ENCODE measurements at regions not wholly inside any gene's neighbourhood (a gene's known extent, or its start where the extent isn't known, plus 50 kb on each side); places are given as distances from the start of the nearest gene placed in this dataset.
"Not testable (repeated sequence)": the region's sequence is repeated elsewhere in the genome, so short reads cannot be mapped to it uniquely, and the experiment has no call there.

GRCh38 chr6:47180633-47181032 is 129.1 kb downstream of the TNFRSF21 start:
- Histone ChIP-seq H3K9me3 (ENCODE audit: low read length) (no peaks in the 10 kb centered on the region), H3K36me3 (ENCODE audit: insufficient read depth, low read length) (no peaks in the 10 kb centered on the region), H3K4me3 (ENCODE audit: low read length) (no peak overlapping the region), H2AFZ (ENCODE audit: low read depth, low read length) (no peak overlapping the region), H3K27me3 (ENCODE audit: insufficient read depth, low read length) (no peaks in the 10 kb centered on the region), H3K4me1 (ENCODE audit: insufficient read depth, low read length) (no peaks in the 10 kb centered on the region)

DNA sequence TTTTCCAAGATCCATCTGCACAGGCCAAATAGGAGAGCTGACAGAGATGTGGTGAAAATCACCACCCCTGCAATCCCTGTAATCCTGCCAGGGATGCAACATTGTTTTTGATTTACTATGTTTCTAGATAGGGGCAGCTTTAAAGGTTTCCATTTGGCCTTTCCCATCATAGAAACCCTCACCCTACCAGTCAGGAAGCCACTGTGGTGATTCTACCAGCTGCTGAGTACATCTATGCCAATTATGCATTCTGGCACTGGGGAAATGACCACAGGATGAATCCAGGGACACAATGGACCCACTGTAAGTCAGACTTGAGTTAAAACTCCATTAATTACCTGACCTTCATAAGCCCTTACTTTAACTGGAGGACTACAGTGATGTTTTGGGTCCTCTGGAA is 130.4 kb downstream of the TNFRSF21 start:
- H3K36me3 ChIP-seq (ENCODE audit: insufficient read depth, low read length), result no peaks in the 10 kb centered on the region
- no peak overlapping the region for H2AFZ ChIP-seq (ENCODE audit: low read depth, low read length)
- no peaks in the 10 kb centered on the region for H3K9me3 ChIP-seq (ENCODE audit: low read length)
- H3K4me3 ChIP-seq (ENCODE audit: low read length), result no peak overlapping the region
- no peaks in the 10 kb centered on the region for H3K4me1 ChIP-seq (ENCODE audit: insufficient read depth, low read length)
- H3K27me3 ChIP-seq (ENCODE audit: insufficient read depth, low read length), result no peaks in the 10 kb centered on the region

- no peak overlapping the region for H3K4me3 ChIP-seq (ENCODE audit: low read length)
- H3K27me3 ChIP-seq (ENCODE audit: insufficient read depth, low read length), result no peaks in the 10 kb centered on the region
These were observed 133.5 kb upstream of the ADGRF1 start for GRCh38 chr6:47175656-47176055.

GRCh38 chr6:47174502-47175023 is 132.4 kb upstream of the ADGRF1 start:
- H3K4me3 ChIP-seq (ENCODE audit: low read length), result no peak overlapping the region
- H3K9me3 ChIP-seq (ENCODE audit: low read length), result no peaks in the 10 kb centered on the region
- H3K36me3 ChIP-seq (ENCODE audit: insufficient read depth, low read length), result no peaks in the 10 kb centered on the region
- H3K4me1 ChIP-seq (ENCODE audit: insufficient read depth, low read length), result no peaks in the 10 kb centered on the region
- H3K27me3 ChIP-seq (ENCODE audit: insufficient read depth, low read length), result no peaks in the 10 kb centered on the region
- H2AFZ ChIP-seq (ENCODE audit: low read depth, low read length), result no peak overlapping the region

More at GRCh38 chr6:47175656-47176055, 133.5 kb upstream of the ADGRF1 start:
- H3K36me3 ChIP-seq (ENCODE audit: insufficient read depth, low read length), result no peaks in the 10 kb centered on the region
- no peak overlapping the region for H2AFZ ChIP-seq (ENCODE audit: low read depth, low read length)
- H3K9me3 ChIP-seq (ENCODE audit: low read length), result no peaks in the 10 kb centered on the region
- H3K4me1 ChIP-seq (ENCODE audit: insufficient read depth, low read length), result no peaks in the 10 kb centered on the region

GRCh38 chr6:47174063-47174462 is 131.9 kb upstream of the ADGRF1 start:
- not testable (repeated sequence) for H3K4me1 ChIP-seq (ENCODE audit: insufficient read depth, low read length); H2AFZ ChIP-seq (ENCODE audit: low read depth, low read length); H3K4me3 ChIP-seq (ENCODE audit: low read length); H3K36me3 ChIP-seq (ENCODE audit: insufficient read depth, low read length); H3K27me3 ChIP-seq (ENCODE audit: insufficient read depth, low read length); H3K9me3 ChIP-seq (ENCODE audit: low read length)

DNA sequence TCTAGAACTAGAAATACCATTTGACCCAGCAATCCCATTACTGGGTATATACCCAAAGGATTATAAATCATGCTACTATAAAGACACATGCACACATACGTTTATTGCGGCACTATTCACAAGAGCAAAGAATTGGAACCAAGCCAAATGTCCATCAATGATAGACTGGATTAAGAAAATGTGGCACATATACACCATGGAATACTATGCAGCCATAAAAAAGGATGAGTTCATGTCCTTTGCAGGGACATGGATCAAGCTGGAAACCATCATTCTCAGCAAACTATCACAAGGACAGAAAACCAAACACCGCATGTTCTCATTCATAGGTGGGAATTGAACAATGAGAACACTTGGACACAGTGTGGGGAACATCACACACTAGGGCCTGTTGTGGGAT is 131.0 kb upstream of the ADGRF1 start:
- not testable (repeated sequence) for H3K36me3 ChIP-seq (ENCODE audit: insufficient read depth, low read length); H3K9me3 ChIP-seq (ENCODE audit: low read length); H3K4me1 ChIP-seq (ENCODE audit: insufficient read depth, low read length); H2AFZ ChIP-seq (ENCODE audit: low read depth, low read length); H3K27me3 ChIP-seq (ENCODE audit: insufficient read depth, low read length); H3K4me3 ChIP-seq (ENCODE audit: low read length)

GRCh38 chr6:47170617-47170947 is 128.4 kb upstream of the ADGRF1 start:
- H3K4me1 ChIP-seq (ENCODE audit: insufficient read depth, low read length), result no peaks in the 10 kb centered on the region
- no peaks in the 10 kb centered on the region for H3K9me3 ChIP-seq (ENCODE audit: low read length)
- H3K27me3 ChIP-seq (ENCODE audit: insufficient read depth, low read length), result peaks cover 2% of the 10 kb centered on the region
- no peak overlapping the region for H2AFZ ChIP-seq (ENCODE audit: low read depth, low read length)
- H3K36me3 ChIP-seq (ENCODE audit: insufficient read depth, low read length), result no peaks in the 10 kb centered on the region
- H3K4me3 ChIP-seq (ENCODE audit: low read length), result no peak overlapping the region

- no peaks in the 10 kb centered on the region for H3K9me3 ChIP-seq (ENCODE audit: low read length)
- no peak overlapping the region for H2AFZ ChIP-seq (ENCODE audit: low read depth, low read length)
- no peaks in the 10 kb centered on the region for H3K4me1 ChIP-seq (ENCODE audit: insufficient read depth, low read length)
- H3K27me3 ChIP-seq (ENCODE audit: insufficient read depth, low read length), result peaks cover 2% of the 10 kb centered on the region
- no peaks in the 10 kb centered on the region for H3K36me3 ChIP-seq (ENCODE audit: insufficient read depth, low read length)
- no peak overlapping the region for H3K4me3 ChIP-seq (ENCODE audit: low read length)
These were observed 127.9 kb upstream of the ADGRF1 start for GRCh38 chr6:47169785-47170616.

DNA sequence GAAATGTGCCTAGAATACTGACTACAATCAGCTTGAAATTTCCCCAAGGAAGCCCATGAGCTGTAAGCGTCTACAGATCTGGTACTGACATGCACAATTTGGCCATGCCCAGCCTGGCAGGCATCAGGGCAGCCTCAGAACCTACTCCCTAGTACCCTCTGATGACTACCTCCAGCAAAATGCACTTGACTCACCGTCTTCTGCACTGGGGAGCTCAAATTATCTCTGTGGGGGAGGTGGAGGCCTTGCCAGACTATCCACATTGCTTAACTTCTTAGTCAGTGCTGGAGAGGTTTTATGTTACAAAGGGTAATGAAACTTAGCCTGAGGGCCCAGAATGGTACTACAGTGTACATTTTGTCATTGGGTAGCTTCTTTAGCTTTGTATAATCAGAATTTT is 126.0 kb upstream of the ADGRF1 start:
- Histone ChIP-seq H2AFZ (ENCODE audit: low read depth, low read length) (no peak overlapping the region), H3K9me3 (ENCODE audit: low read length) (no peaks in the 10 kb centered on the region), H3K36me3 (ENCODE audit: insufficient read depth, low read length) (no peaks in the 10 kb centered on the region), H3K4me3 (ENCODE audit: low read length) (no peak overlapping the region), H3K27me3 (ENCODE audit: insufficient read depth, low read length) (peaks cover 2% of the 10 kb centered on the region), H3K4me1 (ENCODE audit: insufficient read depth, low read length) (no peaks in the 10 kb centered on the region)

DNA sequence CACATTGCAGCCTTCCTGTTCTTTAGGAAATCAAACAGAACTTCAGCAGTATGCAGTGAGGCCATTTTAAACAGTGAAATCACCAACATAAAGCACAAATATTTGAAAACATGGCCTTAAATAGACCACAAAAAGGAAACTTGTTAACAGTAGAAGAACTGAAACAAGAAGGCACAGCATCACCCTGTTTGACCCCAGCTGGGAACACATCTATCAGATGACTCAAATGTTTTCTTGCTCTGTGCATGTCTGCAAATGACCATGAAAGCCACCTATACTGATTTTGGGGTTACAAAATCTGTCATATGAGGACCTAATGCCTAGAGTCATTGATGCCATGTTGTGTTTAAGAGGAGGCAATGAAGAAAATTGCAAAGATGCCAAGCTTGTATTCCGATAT is 123.8 kb upstream of the ADGRF1 start:
- Histone ChIP-seq H3K36me3 (ENCODE audit: insufficient read depth, low read length) (no peaks in the 10 kb centered on the region), H2AFZ (ENCODE audit: low read depth, low read length) (no peak overlapping the region), H3K9me3 (ENCODE audit: low read length) (no peaks in the 10 kb centered on the region), H3K27me3 (ENCODE audit: insufficient read depth, low read length) (peaks cover 2% of the 10 kb centered on the region), H3K4me1 (ENCODE audit: insufficient read depth, low read length) (no peaks in the 10 kb centered on the region), H3K4me3 (ENCODE audit: low read length) (no peak overlapping the region)

DNA sequence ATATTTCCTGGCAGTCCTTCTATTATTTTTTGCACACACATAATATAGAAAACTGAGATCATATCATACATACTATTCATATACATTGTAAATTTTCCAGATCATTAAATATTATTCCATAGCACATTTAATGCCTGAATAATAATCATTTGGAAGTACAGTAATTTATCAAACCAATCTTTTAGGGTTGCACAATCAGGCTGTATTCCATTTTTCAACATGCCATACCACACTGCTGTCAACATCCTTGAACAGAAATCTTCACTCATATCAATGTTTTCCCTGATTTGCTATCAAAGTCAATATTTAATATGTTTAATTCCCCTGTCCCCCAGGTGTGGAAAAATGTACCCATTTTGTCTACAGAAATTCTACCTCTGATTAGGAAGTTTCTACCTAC is 122.7 kb upstream of the ADGRF1 start:
- Histone ChIP-seq H3K4me1 (ENCODE audit: insufficient read depth, low read length) (no peaks in the 10 kb centered on the region), H3K36me3 (ENCODE audit: insufficient read depth, low read length) (no peaks in the 10 kb centered on the region), H3K9me3 (ENCODE audit: low read length) (no peaks in the 10 kb centered on the region), H2AFZ (ENCODE audit: low read depth, low read length) (no peak overlapping the region), H3K4me3 (ENCODE audit: low read length) (no peak overlapping the region), H3K27me3 (ENCODE audit: insufficient read depth, low read length) (peaks cover 2% of the 10 kb centered on the region)

DNA sequence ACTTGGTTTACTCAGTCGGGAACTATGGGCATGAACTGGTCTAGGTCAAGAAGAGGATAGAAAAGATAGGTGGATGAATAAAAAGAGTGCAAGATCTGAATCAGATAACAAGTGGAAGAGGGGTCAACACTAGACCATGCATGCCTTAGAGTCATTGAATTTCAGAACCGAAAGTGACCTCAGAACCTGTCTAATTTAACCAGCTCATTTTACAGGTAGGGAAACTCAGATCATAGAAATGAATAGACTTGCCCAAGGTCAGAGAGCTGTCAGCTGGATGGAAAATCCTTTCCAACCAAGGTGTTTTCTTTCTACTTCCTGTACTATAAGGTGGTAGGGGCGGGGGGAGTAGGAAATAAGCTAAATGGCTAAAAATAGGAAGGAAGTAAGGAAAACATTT is 121.4 kb upstream of the ADGRF1 start:
- Histone ChIP-seq H3K4me1 (ENCODE audit: insufficient read depth, low read length) (no peaks in the 10 kb centered on the region), H3K36me3 (ENCODE audit: insufficient read depth, low read length) (no peaks in the 10 kb centered on the region), H3K9me3 (ENCODE audit: low read length) (no peaks in the 10 kb centered on the region), H3K27me3 (ENCODE audit: insufficient read depth, low read length) (no peaks in the 10 kb centered on the region), H3K4me3 (ENCODE audit: low read length) (no peak overlapping the region), H2AFZ (ENCODE audit: low read depth, low read length) (no peak overlapping the region)

GRCh38 chr6:47162793-47163192 is 120.7 kb upstream of the ADGRF1 start:
- H3K4me1 ChIP-seq (ENCODE audit: insufficient read depth, low read length), result no peaks in the 10 kb centered on the region
- H3K4me3 ChIP-seq (ENCODE audit: low read length), result no peak overlapping the region

DNA sequence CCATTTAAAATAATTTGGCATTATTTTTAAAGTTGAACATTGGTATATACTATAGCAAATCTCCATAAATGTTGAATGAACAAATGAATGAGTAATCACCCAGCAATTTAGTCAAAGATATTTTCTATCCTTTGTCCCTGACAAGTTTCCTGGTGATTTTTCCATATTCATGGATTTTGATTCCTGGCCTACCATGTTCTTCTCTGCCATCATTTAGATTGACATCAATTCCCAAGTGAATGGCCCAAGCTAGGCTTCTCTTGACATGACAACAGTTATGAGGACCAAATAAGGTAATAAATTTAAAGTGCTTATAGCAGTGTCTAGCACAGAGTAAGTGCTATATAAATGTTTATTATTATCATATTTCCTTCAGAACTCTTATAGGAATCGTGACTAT is 120.1 kb upstream of the ADGRF1 start:
- Histone ChIP-seq H3K4me1 (ENCODE audit: insufficient read depth, low read length) (no peaks in the 10 kb centered on the region), H2AFZ (ENCODE audit: low read depth, low read length) (no peak overlapping the region), H3K27me3 (ENCODE audit: insufficient read depth, low read length) (no peaks in the 10 kb centered on the region), H3K36me3 (ENCODE audit: insufficient read depth, low read length) (no peaks in the 10 kb centered on the region), H3K9me3 (ENCODE audit: low read length) (no peaks in the 10 kb centered on the region), H3K4me3 (ENCODE audit: low read length) (no peak overlapping the region)

More at GRCh38 chr6:47162793-47163192, 120.7 kb upstream of the ADGRF1 start:
- H3K36me3 ChIP-seq (ENCODE audit: insufficient read depth, low read length), result no peaks in the 10 kb centered on the region
- H2AFZ ChIP-seq (ENCODE audit: low read depth, low read length), result no peak overlapping the region
- no peaks in the 10 kb centered on the region for H3K27me3 ChIP-seq (ENCODE audit: insufficient read depth, low read length)
- H3K9me3 ChIP-seq (ENCODE audit: low read length), result no peaks in the 10 kb centered on the region
